H1 (cell line): ENCODE measurements at regions not wholly inside any gene's neighbourhood (a gene's known extent, or its start where the extent isn't known, plus 50 kb on each side); places are given as distances from the start of the nearest gene placed in this dataset.

Source experiments
- CTCF ChIA-PET: fragments of 300-600 bp; sonication (Branson Sonifier 250); formaldehyde crosslinking; loops from one replicate; lab custom pipeline; 2021; ENCODE audit not compliant: partially characterized antibody; lab: Charles Lee
- POLR2A ChIA-PET: fragments of 300-600 bp; sonication (Branson Sonifier 250); formaldehyde crosslinking; loops from one replicate; lab custom pipeline; 2021; ENCODE audit warnings: inconsistent platforms; ENCODE audit not compliant: partially characterized antibody; lab: Charles Lee
- DNase-seq, 2 experiments: peaks; one replicate each; pipeline versions ENCODE4 v3.0.0 to v3.0.0-alpha.2; 2010 to 2022; ENCODE audit warnings: low spot score in 2 of 2, low read depth in 1 of 2, mixed read lengths in 1 of 2
- FAIRE-seq: peaks from 2 replicates; lab custom pipeline; 2011; peaks lifted over from hg19 to GRCh38; lab: Jason Lieb, UNC
- H2AFZ ChIP-seq: 2 replicates; pipeline ENCODE4 v1.8.1; 2012; ENCODE audit warnings: low read length, inconsistent platforms
- H2AK5ac ChIP-seq: 2 replicates; pipeline ENCODE4 v1.6.1; 2013; ENCODE audit warnings: low read depth, low read length
- H2BK120ac ChIP-seq: replicated peaks from 2 replicates; pipeline ENCODE3; 2013; ENCODE audit warnings: low read depth, low read length, inconsistent platforms
- H2BK12ac ChIP-seq: 2 replicates; pipeline ENCODE4 v1.6.1; 2013; ENCODE audit warnings: low read depth, low read length
- H2BK15ac ChIP-seq: 2 replicates; pipeline ENCODE4 v1.6.1; 2013; ENCODE audit warnings: low read length
- H2BK20ac ChIP-seq: 2 replicates; pipeline ENCODE4 v1.6.1; 2013; ENCODE audit warnings: low read length
- H2BK5ac ChIP-seq: 2 replicates; pipeline ENCODE4 v1.6.1; 2013; ENCODE audit warnings: low read depth, low read length
- H3K14ac ChIP-seq: 2 replicates; pipeline ENCODE4 v1.6.1; 2013; ENCODE audit warnings: inconsistent platforms; ENCODE audit not compliant: insufficient read length
- H3K18ac ChIP-seq: 2 replicates; pipeline ENCODE4 v1.6.1; 2013; ENCODE audit warnings: low read length; ENCODE audit errors: extremely low read depth
- H3K23ac ChIP-seq: 2 replicates; pipeline ENCODE4 v1.6.1; 2013; ENCODE audit warnings: inconsistent platforms; ENCODE audit not compliant: insufficient read length
- H3K23me2 ChIP-seq: 2 replicates; pipeline ENCODE4 v1.6.1; 2013; ENCODE audit warnings: low read depth, low read length
- H3K27ac ChIP-seq: 2 replicates; pipeline ENCODE4 v1.6.1; 2011; ENCODE audit warnings: low read depth, low read length, inconsistent platforms
- H3K27me3 ChIP-seq, 4 experiments: replicated peaks in 1 of 4; 1 replicate in 1 of 4; 2 replicates in 3 of 4; pipeline versions ENCODE4 v1.6.1 to v1.8.1; 2011 to 2013; ENCODE audit warnings: low read length in 3 of 4, mild to moderate bottlenecking in 3 of 4, inconsistent platforms in 2 of 4, mixed read lengths in 2 of 4, moderate library complexity in 1 of 4; ENCODE audit not compliant: control insufficient read depth in 3 of 4, insufficient read depth in 3 of 4; ENCODE audit errors: extremely low read depth in 1 of 4
- H3K36me3 ChIP-seq, 4 experiments: 2 replicates each; pipeline versions ENCODE4 v1.6.1 to v1.8.1; 2011 to 2013; ENCODE audit warnings: mild to moderate bottlenecking in 4 of 4, low read length in 3 of 4, moderate library complexity in 2 of 4, control low read depth in 1 of 4, inconsistent platforms in 1 of 4; ENCODE audit not compliant: insufficient read depth in 4 of 4, control insufficient read depth in 2 of 4
- H3K4ac ChIP-seq: replicated peaks from 2 replicates; pipeline ENCODE3; 2013; ENCODE audit warnings: low read length, low read depth, mixed read lengths, inconsistent platforms; ENCODE audit not compliant: insufficient read length
- H3K4me1 ChIP-seq, 4 experiments: replicated peaks in 1 of 4; 1 replicate in 1 of 4; 2 replicates in 3 of 4; pipeline versions ENCODE4 v1.6.1 to v1.8.1; 2011 to 2013; ENCODE audit warnings: low read length in 3 of 4, inconsistent platforms in 2 of 4, mixed read lengths in 1 of 4; ENCODE audit not compliant: insufficient read depth in 4 of 4, control insufficient read depth in 3 of 4
- H3K4me2 ChIP-seq, 2 experiments: 2 replicates each; pipeline versions ENCODE4 v1.6.1 to v1.8.1; 2011 to 2013; ENCODE audit warnings: low read depth in 2 of 2, low read length in 2 of 2, control low read depth in 1 of 2, inconsistent platforms in 1 of 2, mild to moderate bottlenecking in 1 of 2; ENCODE audit not compliant: insufficient read depth in 1 of 2
- H3K4me3 ChIP-seq, 4 experiments: fragments of 200-600, 300-600 bp in 1 of 4; sonication (generic), shearing (Covaris generic), sonication (Bioruptor Twin) in 1 of 4; 2 replicates each; pipeline versions ENCODE4 v1.5.1 to v1.8.1; 2011 to 2016; ENCODE audit warnings: low read length in 4 of 4, low read depth in 3 of 4, control low read depth in 2 of 4, inconsistent platforms in 2 of 4, mild to moderate bottlenecking in 2 of 4, mixed read lengths in 1 of 4, moderate library complexity in 1 of 4; ENCODE audit not compliant: insufficient read depth in 2 of 4; ENCODE audit errors: extremely low read depth in 1 of 4
- H3K56ac ChIP-seq: replicated peaks from 2 replicates; pipeline ENCODE3; 2013; ENCODE audit warnings: low read depth, mild to moderate bottlenecking, mixed read lengths, low read length, inconsistent platforms; ENCODE audit not compliant: insufficient read length
- H3K79me1 ChIP-seq: 2 replicates; pipeline ENCODE4 v1.6.1; 2013; ENCODE audit warnings: low read depth, low read length, control low read depth
- H3K79me2 ChIP-seq, 2 experiments: 2 replicates each; pipeline versions ENCODE4 v1.6.1 to v1.8.1; 2012 to 2013; ENCODE audit warnings: low read length in 2 of 2, mild to moderate bottlenecking in 2 of 2, inconsistent platforms in 1 of 2; ENCODE audit not compliant: insufficient read depth in 2 of 2, control insufficient read depth in 1 of 2
- H3K9ac ChIP-seq, 4 experiments: replicated peaks in 1 of 4; 1 replicate in 1 of 4; 2 replicates in 3 of 4; pipeline versions ENCODE4 v1.6.1 to v1.8.1; 2011 to 2013; ENCODE audit warnings: low read depth in 3 of 4, low read length in 3 of 4, control low read depth in 2 of 4, mild to moderate bottlenecking in 2 of 4, moderate library complexity in 2 of 4, inconsistent platforms in 1 of 4; ENCODE audit errors: extremely low read depth in 1 of 4
- H3K9me3 ChIP-seq, 2 experiments: 2 replicates each; pipeline versions ENCODE4 v1.6.1 to v1.8.1; 2012 to 2013; ENCODE audit warnings: mild to moderate bottlenecking in 2 of 2, moderate library complexity in 2 of 2, control low read depth in 1 of 2, inconsistent platforms in 1 of 2, low read depth in 1 of 2, low read length in 1 of 2, mixed read lengths in 1 of 2; ENCODE audit not compliant: insufficient read depth in 2 of 2
- H4K20me1 ChIP-seq, 2 experiments: replicated peaks in 1 of 2; 2 replicates each; pipeline versions ENCODE3 to v1.8.1; 2011 to 2013; ENCODE audit warnings: inconsistent platforms in 2 of 2, low read length in 2 of 2, mild to moderate bottlenecking in 1 of 2; ENCODE audit not compliant: insufficient read depth in 2 of 2, control insufficient read depth in 1 of 2
- H4K5ac ChIP-seq: 2 replicates; pipeline ENCODE4 v1.6.1; 2013; ENCODE audit warnings: low read length, low read depth, mixed read lengths, inconsistent platforms; ENCODE audit not compliant: insufficient read length
- H4K8ac ChIP-seq: 2 replicates; pipeline ENCODE4 v1.8.0; 2013; ENCODE audit warnings: mild to moderate bottlenecking, moderate library complexity, low read length, inconsistent platforms; ENCODE audit not compliant: insufficient read depth; ENCODE audit errors: extremely low read depth
- H4K91ac ChIP-seq: replicated peaks from 2 replicates; pipeline ENCODE3; 2013; ENCODE audit warnings: low read length, mixed read lengths, inconsistent platforms; ENCODE audit not compliant: insufficient read length
- CBX5 ChIP-seq: fragments of 300-800, 300-1000 bp; sonication (generic); IDR thresholded peaks from 2 replicates; pipeline ENCODE4 v1.7.1; 2016; ENCODE audit warnings: antibody characterized with exemption, low read length, low read depth
- CBX8 ChIP-seq: fragments of 300-800, 300-1000 bp; sonication (generic); IDR thresholded peaks from 2 replicates; pipeline ENCODE4 v1.7.1; 2016; ENCODE audit warnings: low read depth, low read length, borderline replicate concordance
- CREB1 ChIP-seq: IDR thresholded peaks from 2 replicates; pipeline ENCODE4 v1.6.1; 2012; ENCODE audit warnings: inconsistent platforms
- EP300 ChIP-seq, 2 experiments: IDR thresholded peaks; 1 replicate in 1 of 2; 2 replicates in 1 of 2; pipeline ENCODE4 v1.6.1; 2011 to 2012; ENCODE audit warnings: low read depth in 2 of 2, low read length in 2 of 2, mild to moderate bottlenecking in 2 of 2, borderline replicate concordance in 1 of 2, inconsistent platforms in 1 of 2, moderate library complexity in 1 of 2
- GABPA ChIP-seq: IDR thresholded peaks from 2 replicates; pipeline ENCODE4 v1.6.1; 2011; ENCODE audit warnings: mild to moderate bottlenecking, low read length, moderate library complexity, borderline replicate concordance; ENCODE audit not compliant: insufficient read depth
- HDAC6 ChIP-seq: IDR thresholded peaks from one replicate; pipeline ENCODE4 v1.7.1; 2012; ENCODE audit warnings: low read depth, mild to moderate bottlenecking, inconsistent platforms, low read length, moderate library complexity
- JUN ChIP-seq: IDR thresholded peaks from 2 replicates; pipeline ENCODE4 v1.6.1; 2011; ENCODE audit warnings: low read depth, mild to moderate bottlenecking, improper control_type of control experiment, low read length
- KDM1A ChIP-seq: fragments of 200-600, 300-600 bp; sonication (generic); IDR thresholded peaks from 2 replicates; pipeline ENCODE4 v1.7.1; 2016; ENCODE audit warnings: mild to moderate bottlenecking, low read length, borderline replicate concordance
- NANOG ChIP-seq: IDR thresholded peaks from 2 replicates; pipeline ENCODE4 v1.6.1; 2011; ENCODE audit warnings: low read length, low read depth, mild to moderate bottlenecking, inconsistent platforms; ENCODE audit not compliant: insufficient read depth, poor library complexity, severe bottlenecking
- NRF1 ChIP-seq: IDR thresholded peaks from 2 replicates; pipeline ENCODE4 v1.6.1; 2011; ENCODE audit warnings: mild to moderate bottlenecking, low read depth, low read length, improper control_type of control experiment
- RBBP5 ChIP-seq: IDR thresholded peaks from 2 replicates; pipeline ENCODE4 v1.7.1; 2012; ENCODE audit warnings: low read depth, mild to moderate bottlenecking, inconsistent platforms, low read length, moderate library complexity, borderline replicate concordance
- SIX5 ChIP-seq: IDR thresholded peaks from 2 replicates; pipeline ENCODE4 v1.6.1; 2011; ENCODE audit warnings: mild to moderate bottlenecking, low read depth, low read length
- TAF1 ChIP-seq: IDR thresholded peaks from 2 replicates; pipeline ENCODE4 v1.6.1; 2011; ENCODE audit warnings: mild to moderate bottlenecking, low read depth, low read length
- TEAD4 ChIP-seq: IDR thresholded peaks from 2 replicates; pipeline ENCODE4 v1.6.1; 2012; ENCODE audit warnings: low read depth, low read length, inconsistent platforms, mixed read lengths
- WGBS, 2 experiments: shearing (Covaris generic) in 1 of 2; methylation state at CpG; one replicate each; pipeline versions ENCODE4 v1.1.6 to v1.1.7; 2013 to 2015; ENCODE audit warnings: low lambda C conversion rate in 2 of 2, mixed read lengths in 2 of 2, inconsistent platforms in 1 of 2, low coverage in 1 of 2, missing lambda C conversion rate in 1 of 2; ENCODE audit not compliant: insufficient replicate concordance in 2 of 2, insufficient coverage in 1 of 2, insufficient read length in 1 of 2; ENCODE audit errors: extremely low coverage in 1 of 2, missing lambda C conversion rate in 1 of 2; 5-methylcytosine and 5-hydroxymethylcytosine counted together
- TF ChIP-seq, protein P1 (sequence below): IDR thresholded peaks from 2 replicates; pipeline ENCODE4 v1.6.1; 2012; ENCODE audit warnings: inconsistent platforms

DNA sequence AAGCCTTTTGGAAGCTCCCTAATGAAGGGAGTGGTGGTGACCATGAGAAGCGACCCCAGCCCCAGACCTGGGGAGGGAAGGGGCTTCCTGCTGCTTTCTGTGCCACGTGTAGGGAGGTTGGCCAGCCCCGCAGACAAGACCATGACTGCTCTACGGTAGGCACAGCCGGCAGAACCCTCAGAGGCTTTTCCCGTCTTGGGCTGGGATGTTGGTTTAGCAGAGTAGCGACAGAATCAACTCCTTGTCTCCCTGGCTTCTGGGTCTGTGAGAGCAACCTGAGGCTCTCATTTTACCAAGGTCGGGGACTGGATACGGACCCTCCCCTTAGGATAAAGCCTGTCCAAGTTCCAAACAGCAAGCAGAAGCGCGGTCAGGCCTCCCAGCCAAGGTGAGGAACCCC, 123.3 kb downstream of the AXIN2 start:
- Histone ChIP-seq H2BK120ac (no peak overlapping the region), H3K56ac (no peak overlapping the region), H2AK5ac (no peak overlapping the region), H3K23ac (no peak overlapping the region), H2BK20ac (no peak overlapping the region), H4K8ac (no peak overlapping the region), H2AFZ (0 out of 2 replicates have a peak overlapping the region, but pooled peaks have one; percentile 4), H3K79me2 (no peaks in the 10 kb centered on the region), H2BK12ac (no peak overlapping the region), H3K27me3 (no peaks in the 10 kb centered on the region), H2BK15ac (no peak overlapping the region), H3K9me3 (no peaks in the 10 kb centered on the region), H2BK5ac (peak overlapping the region; percentile 12; the same call in 1 of the 2 replicates), H3K9ac (no peak overlapping the region), H3K18ac (no peak overlapping the region), H3K27ac (no peak overlapping the region), H3K4me1 (no peaks in the 10 kb centered on the region; a peak in 1 of 7 replicates), H3K14ac (no peak overlapping the region), H3K23me2 (no peaks in the 10 kb centered on the region), H4K91ac (no peak overlapping the region), H3K79me1 (no peaks in the 10 kb centered on the region), H3K4me2 (no peak overlapping the region), H4K20me1 (no peaks in the 10 kb centered on the region), H4K5ac (no peak overlapping the region), H3K36me3 (no peaks in the 10 kb centered on the region), H3K4ac (no peak overlapping the region), H3K4me3 (no peak overlapping the region)
- FAIRE-seq (no peak), DNase-seq (no peak)
- CTCF ChIA-PET = interaction anchor here (1.0 to 1.5 kb wide), 2 partner anchors 17 to 144 kb away, joined by 3 read pairs; no protein-coding TSS in a partner anchor
- POLR2A ChIA-PET = no interaction called here
- WGBS, 2 experiments = 83% methylated on average over 9 of the region's 11 CpGs; no CpG with 5 or more reads in 1 of the 2 experiments
- no peak for TF ChIP-seq CBX5
- no peak for TF ChIP-seq KDM1A
- no peak for TF ChIP-seq NANOG
- TF ChIP-seq JUN = no peak
- no peak for TF ChIP-seq NRF1
- TF ChIP-seq SIX5 = no peak
- no peak for TF ChIP-seq HDAC6
- no peak for TF ChIP-seq RBBP5
- TF ChIP-seq CBX8 = no peak
- no peak for TF ChIP-seq CREB1
- no peak for TF ChIP-seq TAF1
- TF ChIP-seq, protein P1, sequence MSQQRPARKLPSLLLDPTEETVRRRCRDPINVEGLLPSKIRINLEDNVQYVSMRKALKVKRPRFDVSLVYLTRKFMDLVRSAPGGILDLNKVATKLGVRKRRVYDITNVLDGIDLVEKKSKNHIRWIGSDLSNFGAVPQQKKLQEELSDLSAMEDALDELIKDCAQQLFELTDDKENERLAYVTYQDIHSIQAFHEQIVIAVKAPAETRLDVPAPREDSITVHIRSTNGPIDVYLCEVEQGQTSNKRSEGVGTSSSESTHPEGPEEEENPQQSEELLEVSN = no peak
- no peak for TF ChIP-seq TEAD4
- TF ChIP-seq EP300 (IDR thresholded peaks at IDR 0.05; ENCODE audit: borderline replicate concordance in 1 of 2, low read depth in 2 of 2, low read length in 2 of 2) = no peak
- no peak for TF ChIP-seq GABPA
